Vagina (tissue), 2 donors: ENCODE measurements at regions not wholly inside any gene's neighbourhood (a gene's known extent, or its start where the extent isn't known, plus 50 kb on each side); places are given as distances from the start of the nearest gene placed in this dataset.

ENCODE experiments used
- POLR2A ChIP-seq, 2 donors: fragments of 450-650 bp; IDR thresholded peaks; one replicate each; pipeline ENCODE4 v1.6.1; 2017; ENCODE audit warnings: antibody characterized with exemption in 2 of 2, mild to moderate bottlenecking in 2 of 2, moderate library complexity in 2 of 2
- POLR2AphosphoS5 ChIP-seq, 2 donors: sonication (generic); formaldehyde crosslinking; IDR thresholded peaks; one replicate each; pipeline ENCODE4 v1.9.0; 2017; ENCODE audit warnings: antibody characterized with exemption in 2 of 2, mild to moderate bottlenecking in 2 of 2, low read depth in 1 of 2; ENCODE audit not compliant: insufficient read depth in 1 of 2

DNA sequence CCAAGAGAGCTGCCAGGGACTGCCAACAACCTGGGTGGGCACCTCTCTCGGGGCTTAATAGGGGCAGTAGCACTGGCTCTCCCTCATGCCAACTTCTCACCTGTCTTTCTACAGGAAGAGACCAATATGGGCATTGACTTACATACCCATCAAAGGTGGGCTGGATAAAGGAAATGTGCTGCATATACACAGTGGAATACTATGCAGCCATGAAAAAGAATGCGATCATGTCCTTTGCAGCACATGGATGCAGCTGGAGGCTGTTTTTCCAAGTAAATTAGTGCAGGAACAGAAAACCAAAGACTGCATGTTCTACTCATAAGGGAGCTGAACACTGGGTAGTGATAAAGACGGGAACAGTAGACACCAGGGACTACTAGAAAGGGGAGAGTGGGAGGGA is 172.5 kb downstream of the URB2 start:
- TF ChIP-seq POLR2A (IDR thresholded peaks at IDR 0.05) (no peak), POLR2AphosphoS5 (IDR thresholded peaks at IDR 0.05; ENCODE audit: insufficient read depth in 1 of 2, low read depth in 1 of 2) (no peak)
